ENCODE measurements at regions not wholly inside any gene's neighbourhood (a gene's known extent, or its start where the extent isn't known, plus 50 kb on each side); places are given as distances from the start of the nearest gene placed in this dataset.

DNA sequence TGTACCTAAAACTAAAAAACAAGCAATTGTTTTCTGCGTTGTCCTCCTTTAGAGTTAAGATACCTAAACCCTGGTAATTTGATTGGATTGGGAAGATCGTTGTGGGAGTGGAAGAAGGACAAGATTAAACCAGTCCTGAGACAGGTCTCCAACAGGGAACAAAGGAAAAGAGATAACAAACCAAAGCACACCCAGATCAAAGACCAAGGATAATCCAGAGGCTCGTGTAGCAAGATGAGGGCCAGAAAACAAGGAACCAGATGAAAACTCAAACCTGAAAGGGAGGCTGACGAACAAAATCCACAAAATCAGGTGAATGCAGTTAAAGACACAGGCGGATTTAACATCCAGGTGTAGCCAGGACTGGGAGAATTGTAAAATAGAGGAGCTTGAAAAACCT is 618.1 kb downstream of the SLCO4C1 start:
- TF ChIP-seq, protein P1, sequence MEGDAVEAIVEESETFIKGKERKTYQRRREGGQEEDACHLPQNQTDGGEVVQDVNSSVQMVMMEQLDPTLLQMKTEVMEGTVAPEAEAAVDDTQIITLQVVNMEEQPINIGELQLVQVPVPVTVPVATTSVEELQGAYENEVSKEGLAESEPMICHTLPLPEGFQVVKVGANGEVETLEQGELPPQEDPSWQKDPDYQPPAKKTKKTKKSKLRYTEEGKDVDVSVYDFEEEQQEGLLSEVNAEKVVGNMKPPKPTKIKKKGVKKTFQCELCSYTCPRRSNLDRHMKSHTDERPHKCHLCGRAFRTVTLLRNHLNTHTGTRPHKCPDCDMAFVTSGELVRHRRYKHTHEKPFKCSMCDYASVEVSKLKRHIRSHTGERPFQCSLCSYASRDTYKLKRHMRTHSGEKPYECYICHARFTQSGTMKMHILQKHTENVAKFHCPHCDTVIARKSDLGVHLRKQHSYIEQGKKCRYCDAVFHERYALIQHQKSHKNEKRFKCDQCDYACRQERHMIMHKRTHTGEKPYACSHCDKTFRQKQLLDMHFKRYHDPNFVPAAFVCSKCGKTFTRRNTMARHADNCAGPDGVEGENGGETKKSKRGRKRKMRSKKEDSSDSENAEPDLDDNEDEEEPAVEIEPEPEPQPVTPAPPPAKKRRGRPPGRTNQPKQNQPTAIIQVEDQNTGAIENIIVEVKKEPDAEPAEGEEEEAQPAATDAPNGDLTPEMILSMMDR (IDR thresholded peaks at IDR 0.05), result no peak
- TF ChIP-seq POLR2A (IDR thresholded peaks at IDR 0.05) (no peak), POLR2AphosphoS5 (IDR thresholded peaks at IDR 0.05) (no peak)
